Brain microvascular endothelial cell (primary cell): ENCODE measurements at regions not wholly inside any gene's neighbourhood (a gene's known extent, or its start where the extent isn't known, plus 50 kb on each side); places are given as distances from the start of the nearest gene placed in this dataset.

Experiments
- DNase-seq: peaks from one replicate; pipeline ENCODE4 v3.0.0-alpha.2; 2020
- H3K27ac ChIP-seq: fragments of 250-450 bp; sonication (Bioruptor Pico); 2 replicates; pipeline ENCODE4 v1.5.1; 2020; ENCODE audit warnings: mild to moderate bottlenecking, moderate library complexity
- H3K27me3 ChIP-seq: fragments of 250-450 bp; sonication (Bioruptor Pico); replicated peaks from 2 replicates; pipeline ENCODE4 v1.5.1; 2020; ENCODE audit warnings: mild to moderate bottlenecking
- H3K36me3 ChIP-seq: fragments of 250-450 bp; sonication (Bioruptor Pico); replicated peaks from 2 replicates; pipeline ENCODE4 v1.5.1; 2020; ENCODE audit warnings: mild to moderate bottlenecking
- H3K4me3 ChIP-seq: 2 replicates; pipeline ENCODE4 v1.5.1; 2011; ENCODE audit warnings: low read depth, mild to moderate bottlenecking, control low read depth, low read length, moderate library complexity
- in situ Hi-C: cut with HindIII; loops from 2 replicates; pipeline ENCODE4 v1.10.0; 2017; ENCODE audit warnings: low sequenced_read_pairs, low pct_ligation_motif_present
- TF ChIP-seq, protein P1 (sequence below): IDR thresholded peaks from 2 replicates; pipeline ENCODE4 v1.5.1; 2011; ENCODE audit warnings: low read depth, mild to moderate bottlenecking, moderate library complexity, low read length, control low read depth, inconsistent platforms; ENCODE audit errors: missing control alignments

DNA sequence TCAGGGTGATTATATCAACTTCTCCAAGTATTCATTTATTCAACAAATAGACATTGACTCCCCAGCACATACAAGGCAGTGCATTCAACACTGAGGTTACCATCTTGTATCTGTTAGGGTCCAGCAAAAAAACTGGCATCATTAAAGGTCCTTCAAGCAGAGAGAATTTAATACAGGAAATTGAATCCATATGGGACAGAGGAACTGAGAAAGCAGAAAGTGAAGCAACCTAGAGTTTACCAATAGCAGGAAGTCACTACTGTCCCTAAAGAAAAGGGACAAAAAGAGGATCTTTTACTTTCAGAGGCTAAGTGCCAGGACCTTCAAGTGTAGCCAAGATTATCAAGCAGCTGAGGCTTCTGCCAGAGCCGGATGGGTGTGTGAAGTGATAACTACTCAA lies 237.8 kb upstream of the TBX3 start:
- Histone ChIP-seq H3K27ac (no peak overlapping the region), H3K36me3 (no peaks in the 10 kb centered on the region), H3K4me3 (no peak overlapping the region), H3K27me3 (no peaks in the 10 kb centered on the region)
- no peak for DNase-seq
- TF ChIP-seq, protein P1, sequence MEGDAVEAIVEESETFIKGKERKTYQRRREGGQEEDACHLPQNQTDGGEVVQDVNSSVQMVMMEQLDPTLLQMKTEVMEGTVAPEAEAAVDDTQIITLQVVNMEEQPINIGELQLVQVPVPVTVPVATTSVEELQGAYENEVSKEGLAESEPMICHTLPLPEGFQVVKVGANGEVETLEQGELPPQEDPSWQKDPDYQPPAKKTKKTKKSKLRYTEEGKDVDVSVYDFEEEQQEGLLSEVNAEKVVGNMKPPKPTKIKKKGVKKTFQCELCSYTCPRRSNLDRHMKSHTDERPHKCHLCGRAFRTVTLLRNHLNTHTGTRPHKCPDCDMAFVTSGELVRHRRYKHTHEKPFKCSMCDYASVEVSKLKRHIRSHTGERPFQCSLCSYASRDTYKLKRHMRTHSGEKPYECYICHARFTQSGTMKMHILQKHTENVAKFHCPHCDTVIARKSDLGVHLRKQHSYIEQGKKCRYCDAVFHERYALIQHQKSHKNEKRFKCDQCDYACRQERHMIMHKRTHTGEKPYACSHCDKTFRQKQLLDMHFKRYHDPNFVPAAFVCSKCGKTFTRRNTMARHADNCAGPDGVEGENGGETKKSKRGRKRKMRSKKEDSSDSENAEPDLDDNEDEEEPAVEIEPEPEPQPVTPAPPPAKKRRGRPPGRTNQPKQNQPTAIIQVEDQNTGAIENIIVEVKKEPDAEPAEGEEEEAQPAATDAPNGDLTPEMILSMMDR: no peak
- in situ Hi-C loops: no loop called here

DNA sequence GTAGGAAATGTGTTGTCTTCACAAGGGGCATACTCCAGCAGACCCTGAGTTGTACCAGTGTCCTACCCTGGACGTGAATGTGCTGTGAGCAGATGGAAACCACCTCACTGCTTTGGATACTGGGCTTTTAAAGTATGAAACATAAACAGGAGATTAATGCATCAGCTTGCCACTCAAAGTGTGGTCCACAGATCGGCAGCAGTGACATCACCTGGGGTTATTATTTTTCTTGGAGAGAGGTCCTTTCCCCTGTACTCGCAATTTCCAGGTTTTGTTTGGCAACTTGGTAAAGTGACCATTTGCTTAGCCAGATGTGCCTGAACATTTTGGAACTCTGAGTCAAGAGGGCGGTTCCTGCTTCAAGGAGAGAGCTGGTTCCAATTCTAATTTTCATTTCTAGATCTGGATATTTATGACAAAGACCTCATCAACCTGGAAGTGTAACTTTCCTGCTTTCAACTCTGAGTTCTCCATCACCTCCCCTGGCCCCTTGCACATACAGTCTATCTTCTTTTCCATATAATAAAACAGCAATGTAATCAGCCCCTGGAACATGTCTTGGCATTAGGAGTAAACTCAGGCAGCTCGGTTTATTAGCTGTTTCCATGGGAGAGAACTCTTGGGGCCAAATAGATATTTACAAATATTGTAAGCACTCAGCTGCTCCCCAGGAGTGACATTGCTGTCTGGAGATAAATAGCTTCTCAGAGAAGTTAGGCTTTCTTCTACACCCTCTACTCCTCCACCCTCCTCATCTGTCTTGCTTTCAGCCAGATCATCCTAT lies 237.0 kb upstream of the TBX3 start:
- H3K36me3 ChIP-seq: no peaks in the 10 kb centered on the region
- in situ Hi-C loops: no loop called here
- H3K27ac ChIP-seq: no peak overlapping the region
- no peak for DNase-seq
- H3K4me3 ChIP-seq: no peak overlapping the region
- TF ChIP-seq, protein P1: no peak
- H3K27me3 ChIP-seq: no peaks in the 10 kb centered on the region

DNA sequence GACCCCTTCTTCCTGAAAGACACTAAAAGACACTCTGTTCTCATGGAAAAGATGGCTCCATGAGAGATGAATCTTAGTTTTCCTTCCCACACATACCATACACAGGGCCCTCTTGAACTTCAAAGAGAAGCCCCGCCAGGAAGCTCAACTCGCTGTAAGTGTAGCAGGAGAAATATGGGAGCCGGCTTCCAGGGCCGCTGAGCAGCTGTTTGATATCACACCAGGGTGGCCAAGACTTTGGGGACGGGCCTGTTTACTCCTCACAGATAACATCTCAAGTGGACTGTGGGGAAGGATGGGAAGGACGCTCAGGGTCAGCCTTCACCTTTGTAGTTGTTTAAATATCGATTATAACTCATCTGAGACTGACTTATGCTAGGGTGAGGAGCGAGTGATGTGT lies 235.5 kb upstream of the TBX3 start:
- Histone ChIP-seq H3K36me3 (no peaks in the 10 kb centered on the region), H3K27ac (no peak overlapping the region), H3K4me3 (no peak overlapping the region), H3K27me3 (no peaks in the 10 kb centered on the region)
- in situ Hi-C loops: no loop called here
- DNase-seq: no peak
- TF ChIP-seq, protein P1: no peak

DNA sequence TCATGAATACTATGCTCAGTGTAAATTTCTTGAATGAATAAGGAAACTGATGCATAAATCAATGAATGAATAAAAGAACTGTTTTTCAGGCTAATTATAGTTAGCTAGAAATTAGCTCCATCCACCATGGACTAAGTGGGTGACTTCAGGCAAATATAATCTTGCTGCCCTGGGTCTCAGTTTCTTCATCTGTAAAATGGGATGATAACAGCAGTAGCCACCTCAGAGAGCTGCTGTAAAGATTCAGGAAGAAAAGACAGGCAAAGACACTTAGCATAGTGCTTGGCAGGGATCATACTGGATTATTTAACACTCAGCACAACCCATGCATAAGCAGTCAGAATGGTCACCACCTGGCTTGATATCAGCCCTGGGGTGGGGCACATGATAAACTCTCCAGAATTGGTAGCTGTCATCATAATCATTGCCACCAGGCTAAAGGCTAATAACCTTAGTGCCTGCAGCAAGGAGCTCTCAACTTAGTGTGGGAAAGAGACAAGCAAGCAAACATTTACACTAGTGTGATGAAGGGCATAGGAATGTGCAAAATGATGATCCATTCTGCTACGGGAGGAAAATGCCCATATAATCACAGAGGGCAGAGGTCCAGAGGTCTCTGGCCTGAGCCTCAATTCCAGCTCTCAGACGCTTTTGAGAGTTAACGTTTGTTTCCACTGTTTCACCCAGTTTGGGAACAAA lies 234.7 kb upstream of the TBX3 start:
- DNase-seq: peak; percentile 35
- Histone ChIP-seq H3K27me3 (no peaks in the 10 kb centered on the region), H3K27ac (no peak overlapping the region), H3K36me3 (no peaks in the 10 kb centered on the region), H3K4me3 (no peak overlapping the region)
- in situ Hi-C loops: no loop called here
- TF ChIP-seq, protein P1: no peak

DNA sequence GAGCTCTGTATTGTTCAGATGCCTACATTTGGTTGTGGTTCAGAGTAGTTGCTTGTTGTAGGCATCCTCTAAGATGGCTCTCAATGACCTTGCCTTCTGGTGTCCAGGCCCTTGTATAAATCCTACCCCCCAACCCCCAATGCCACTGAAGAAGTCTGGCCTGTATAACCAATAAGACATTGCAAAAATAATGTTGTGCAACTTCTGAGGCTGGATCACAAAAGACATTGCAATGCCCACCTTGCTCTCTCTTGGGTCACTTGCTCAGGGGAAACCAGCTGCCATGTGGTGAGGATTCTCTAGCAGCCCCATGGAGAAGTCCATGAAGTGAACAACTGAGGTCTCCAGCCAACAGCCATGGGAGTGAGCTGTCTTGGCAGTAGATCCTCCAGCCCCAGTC lies 234.0 kb upstream of the TBX3 start:
- Histone ChIP-seq H3K27ac (no peak overlapping the region), H3K4me3 (no peak overlapping the region), H3K36me3 (no peaks in the 10 kb centered on the region), H3K27me3 (no peaks in the 10 kb centered on the region)
- TF ChIP-seq, protein P1: no peak
- no peak for DNase-seq
- in situ Hi-C loops: no loop called here

DNA sequence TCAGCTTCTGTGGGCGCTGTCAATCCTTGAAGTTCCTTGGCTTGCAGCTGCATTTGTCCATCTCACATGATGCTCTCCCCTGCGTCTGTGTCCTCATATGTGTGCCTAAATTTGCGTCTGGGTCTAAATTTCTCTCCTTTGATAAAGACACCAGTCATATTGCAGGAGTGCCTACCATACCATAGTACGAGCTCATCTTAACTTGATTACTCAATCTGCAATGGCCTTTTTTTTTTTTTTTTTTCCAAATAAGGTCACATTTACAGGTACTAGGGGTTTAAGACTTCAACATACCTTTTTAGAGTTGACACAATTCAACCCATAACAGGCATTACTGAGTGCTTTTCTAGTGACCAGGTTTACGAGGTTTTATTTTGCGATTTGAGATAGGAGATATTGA lies 233.3 kb upstream of the TBX3 start:
- in situ Hi-C loops: no loop called here
- no peak for DNase-seq

More for the DNA sequence above, 233.3 kb upstream of the TBX3 start:
- Histone ChIP-seq H3K36me3 (no peaks in the 10 kb centered on the region), H3K4me3 (no peak overlapping the region), H3K27me3 (no peaks in the 10 kb centered on the region), H3K27ac (no peak overlapping the region)
- TF ChIP-seq, protein P1: no peak
